CD1c-positive myeloid dendritic cell (primary cell): ENCODE measurements at regions not wholly inside any gene's neighbourhood (a gene's known extent, or its start where the extent isn't known, plus 50 kb on each side); places are given as distances from the start of the nearest gene placed in this dataset.

Experiments
- DNase-seq: peaks from one replicate; pipeline ENCODE4 v3.0.0-alpha.2; 2016; ENCODE audit errors: extremely low spot score

GRCh38 chr17:77837917-77838316, 120.6 kb upstream of the TNRC6C start:
- no peak for DNase-seq

GRCh38 chr17:77838748-77839697, 119.5 kb upstream of the TNRC6C start:
- DNase-seq = peak; percentile 41

GRCh38 chr17:77839698-77840512, 118.6 kb upstream of the TNRC6C start:
- no peak for DNase-seq

- no peak for DNase-seq
These were observed 117.9 kb upstream of the TNRC6C start for GRCh38 chr17:77840513-77841165.

GRCh38 chr17:77841742-77842527, 116.6 kb upstream of the TNRC6C start:
- no peak for DNase-seq

- peak; percentile 88 for DNase-seq
These were observed 115.9 kb upstream of the TNRC6C start for GRCh38 chr17:77842528-77843147.

GRCh38 chr17:77843255-77843895, 115.1 kb upstream of the TNRC6C start:
- peak; percentile 67 for DNase-seq

- no peak for DNase-seq
These were observed 114.6 kb upstream of the TNRC6C start for GRCh38 chr17:77843896-77844295.

GRCh38 chr17:77844681-77845080, 113.8 kb upstream of the TNRC6C start:
- no peak for DNase-seq

GRCh38 chr17:77845541-77846225, 112.8 kb upstream of the TNRC6C start:
- DNase-seq = no peak

- DNase-seq = no peak
These were observed 111.9 kb upstream of the TNRC6C start for GRCh38 chr17:77846531-77847085.

GRCh38 chr17:77847221-77848085, 111.0 kb upstream of the TNRC6C start:
- no peak for DNase-seq

- DNase-seq = no peak
These were observed 110.2 kb upstream of the TNRC6C start for GRCh38 chr17:77848257-77848656.

GRCh38 chr17:77849239-77849638, 109.3 kb upstream of the TNRC6C start:
- DNase-seq = no peak

- no peak for DNase-seq
These were observed 106.6 kb upstream of the TNRC6C start for GRCh38 chr17:77851921-77852320.

- no peak for DNase-seq
These were observed 105.8 kb upstream of the TNRC6C start for GRCh38 chr17:77852731-77853130.

- DNase-seq = no peak
These were observed 105.1 kb upstream of the TNRC6C start for GRCh38 chr17:77853191-77853977.
